Lower lobe of right lung (tissue), 2 donors: ENCODE measurements at regions not wholly inside any gene's neighbourhood (a gene's known extent, or its start where the extent isn't known, plus 50 kb on each side); places are given as distances from the start of the nearest gene placed in this dataset.

ENCODE experiments used
- ATAC-seq, 2 donors: fragments of 200-7000 bp; cut with Tn5 transposase; one replicate each; pipeline ENCODE4 v1.9.1; 2020 to 2022; ENCODE audit warnings: mild to moderate bottlenecking in 2 of 2, moderate library complexity in 2 of 2
- DNase-seq: peaks from one replicate; pipeline ENCODE4 v3.0.0-alpha.2; 2020
- H3K27ac ChIP-seq: fragments of 200-600 bp; one replicate; pipeline ENCODE4 v1.8.0; 2022
- H3K27me3 ChIP-seq: fragments of 200-600 bp; one replicate; pipeline ENCODE4 v1.8.0; 2022; ENCODE audit warnings: low read depth
- H3K36me3 ChIP-seq: fragments of 200-600 bp; one replicate; pipeline ENCODE4 v1.8.0; 2022; ENCODE audit warnings: mild to moderate bottlenecking
- H3K4me1 ChIP-seq: fragments of 200-600 bp; one replicate; pipeline ENCODE4 v1.8.0; 2022
- H3K4me3 ChIP-seq: fragments of 200-600 bp; one replicate; pipeline ENCODE4 v1.8.0; 2022; ENCODE audit warnings: mild to moderate bottlenecking
- H3K9me3 ChIP-seq: fragments of 200-600 bp; one replicate; pipeline ENCODE4 v1.8.0; 2022
- CTCF ChIP-seq: fragments of 200-600 bp; IDR thresholded peaks from one replicate; pipeline ENCODE4 v1.8.0; 2022; ENCODE audit warnings: antibody characterized with exemption, mild to moderate bottlenecking
- intact Hi-C: fragments of 100-400 bp; cut with DNase I; formaldehyde crosslinking; loops from one replicate; pipeline ENCODE4 v1.11.0; 2022
- donor health status: DM: no; HTN: yes; CAD: no; lungs with severe emphysema.

GRCh38 chr2:5176764-5177163 is 515.4 kb upstream of the SOX11 start:
- H3K36me3 ChIP-seq: no peaks in the 10 kb centered on the region
- H3K27ac ChIP-seq: no peak overlapping the region
- H3K4me3 ChIP-seq: no peak overlapping the region
- no peak for DNase-seq
- intact Hi-C loops: no loop called here
- no peak for TF ChIP-seq CTCF
- no peaks in the 10 kb centered on the region for H3K27me3 ChIP-seq
- H3K9me3 ChIP-seq: no peaks in the 10 kb centered on the region
- no peaks in the 10 kb centered on the region for H3K4me1 ChIP-seq
- no peak for ATAC-seq

DNA sequence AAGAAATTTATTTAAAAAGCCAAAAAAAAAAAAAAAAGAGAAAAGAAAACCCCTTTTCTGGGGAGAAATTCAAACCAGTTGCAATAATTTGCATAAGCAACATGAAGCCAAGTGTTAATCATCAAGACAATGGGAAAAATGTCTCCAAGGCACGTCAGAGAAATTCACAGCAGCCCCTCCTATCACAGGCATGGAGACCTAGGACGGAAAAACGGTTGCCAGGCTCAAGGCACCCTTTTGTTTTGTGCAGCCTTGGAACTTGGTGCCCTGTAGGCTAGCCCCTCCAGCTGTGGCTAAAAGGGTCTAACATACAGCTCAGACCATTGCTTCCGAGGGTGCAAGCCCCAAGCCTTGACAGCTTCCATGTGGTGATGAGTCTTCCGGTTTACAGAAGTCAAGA is 509.2 kb upstream of the SOX11 start:
- Histone ChIP-seq H3K27me3 (no peaks in the 10 kb centered on the region), H3K4me1 (no peaks in the 10 kb centered on the region), H3K27ac (no peak overlapping the region), H3K9me3 (no peaks in the 10 kb centered on the region), H3K36me3 (no peaks in the 10 kb centered on the region), H3K4me3 (no peak overlapping the region)
- ATAC-seq (no peak), DNase-seq (no peak)
- intact Hi-C loops: no loop called here
- TF ChIP-seq CTCF: no peak

DNA sequence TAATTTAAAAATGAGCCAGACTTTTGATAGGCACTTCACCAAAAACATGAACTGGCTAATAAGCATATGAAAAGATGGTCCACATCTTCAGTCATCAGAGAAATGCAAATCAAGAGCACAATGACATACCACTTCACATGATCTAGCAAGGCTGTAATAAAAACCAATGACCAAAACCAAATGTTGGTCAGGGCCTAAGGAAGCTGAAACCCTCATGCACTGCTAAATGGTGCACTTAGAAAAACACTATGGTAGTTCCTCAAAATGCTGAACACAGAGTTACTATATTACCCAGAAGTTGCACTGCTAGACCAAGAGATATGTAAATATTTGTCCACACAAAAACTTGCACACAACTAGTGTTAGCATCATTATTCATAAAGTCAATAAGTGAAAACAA is 504.9 kb upstream of the SOX11 start:
- intact Hi-C loops: no loop called here
- no peaks in the 10 kb centered on the region for H3K9me3 ChIP-seq
- ATAC-seq: no peak
- H3K36me3 ChIP-seq: no peaks in the 10 kb centered on the region
- TF ChIP-seq CTCF: no peak
- H3K4me1 ChIP-seq: no peaks in the 10 kb centered on the region
- DNase-seq: no peak
- no peaks in the 10 kb centered on the region for H3K27me3 ChIP-seq
- H3K27ac ChIP-seq: no peak overlapping the region
- H3K4me3 ChIP-seq: no peak overlapping the region

- Histone ChIP-seq H3K36me3 (no peaks in the 10 kb centered on the region), H3K4me3 (no peak overlapping the region), H3K27ac (no peak overlapping the region), H3K4me1 (no peaks in the 10 kb centered on the region), H3K27me3 (no peaks in the 10 kb centered on the region), H3K9me3 (no peaks in the 10 kb centered on the region)
- no peak for DNase-seq
- intact Hi-C loops: no loop called here
- no peak for ATAC-seq
- TF ChIP-seq CTCF: no peak
Observed at GRCh38 chr2:5188636-5189035, 503.5 kb upstream of the SOX11 start.

GRCh38 chr2:5190023-5190422 is 502.2 kb upstream of the SOX11 start:
- no peak for DNase-seq
- Histone ChIP-seq H3K27ac (no peak overlapping the region), H3K27me3 (no peaks in the 10 kb centered on the region), H3K4me3 (no peak overlapping the region), H3K4me1 (no peaks in the 10 kb centered on the region), H3K9me3 (no peaks in the 10 kb centered on the region), H3K36me3 (no peaks in the 10 kb centered on the region)
- TF ChIP-seq CTCF: no peak
- intact Hi-C loops: no loop called here
- no peak for ATAC-seq

- Histone ChIP-seq H3K9me3 (no peaks in the 10 kb centered on the region), H3K4me3 (no peak overlapping the region), H3K4me1 (no peaks in the 10 kb centered on the region), H3K27ac (no peak overlapping the region), H3K27me3 (no peaks in the 10 kb centered on the region), H3K36me3 (no peaks in the 10 kb centered on the region)
- no peak for TF ChIP-seq CTCF
- intact Hi-C loops: no loop called here
- ATAC-seq: no peak
- no peak for DNase-seq
Observed at GRCh38 chr2:5195636-5196035, 496.5 kb upstream of the SOX11 start.
